Left colon (tissue), 2 donors: ENCODE measurements at regions not wholly inside any gene's neighbourhood (a gene's known extent, or its start where the extent isn't known, plus 50 kb on each side); places are given as distances from the start of the nearest gene placed in this dataset.
"Not testable (repeated sequence)": the region's sequence is repeated elsewhere in the genome, so short reads cannot be mapped to it uniquely, and the experiment has no call there.

Experiments
- ATAC-seq: fragments of 200-7000 bp; cut with Tn5 transposase; one replicate; pipeline ENCODE4 v1.9.1; 2020; ENCODE audit warnings: mild to moderate bottlenecking, moderate library complexity
- DNase-seq, 2 donors: peaks; one replicate each; pipeline ENCODE4 v3.0.0-alpha.2; 2020
- intact Hi-C, 2 donors: fragments of 100-400 bp; cut with DNase I in 1 of 2; cut with micrococcal nuclease in 1 of 2; formaldehyde crosslinking; loops; one replicate each; pipeline versions ENCODE4 v1.11.2 to v1.14.0; 2022; cut with DNase I, micrococcal nuclease
- donor health status: DM: no; HTN: no; CAD: no.
- donor health status: DM: yes; HTN: yes; CAD: no.

- no peak for ATAC-seq
- no peak for DNase-seq
- intact Hi-C loops, result no loop called here
Measured at GRCh38 chr5:108696951-108697715, 50.6 kb upstream of the FER start.

GRCh38 chr5:108696407-108696806 lies 51.3 kb upstream of the FER start:
- no peak for ATAC-seq
- intact Hi-C loops, result no loop called here
- DNase-seq, result no peak

- DNase-seq (no peak), ATAC-seq (peak; percentile 67)
- intact Hi-C loops, result no loop called here
Measured at GRCh38 chr5:108688485-108688884, 59.2 kb upstream of the FER start.

DNA sequence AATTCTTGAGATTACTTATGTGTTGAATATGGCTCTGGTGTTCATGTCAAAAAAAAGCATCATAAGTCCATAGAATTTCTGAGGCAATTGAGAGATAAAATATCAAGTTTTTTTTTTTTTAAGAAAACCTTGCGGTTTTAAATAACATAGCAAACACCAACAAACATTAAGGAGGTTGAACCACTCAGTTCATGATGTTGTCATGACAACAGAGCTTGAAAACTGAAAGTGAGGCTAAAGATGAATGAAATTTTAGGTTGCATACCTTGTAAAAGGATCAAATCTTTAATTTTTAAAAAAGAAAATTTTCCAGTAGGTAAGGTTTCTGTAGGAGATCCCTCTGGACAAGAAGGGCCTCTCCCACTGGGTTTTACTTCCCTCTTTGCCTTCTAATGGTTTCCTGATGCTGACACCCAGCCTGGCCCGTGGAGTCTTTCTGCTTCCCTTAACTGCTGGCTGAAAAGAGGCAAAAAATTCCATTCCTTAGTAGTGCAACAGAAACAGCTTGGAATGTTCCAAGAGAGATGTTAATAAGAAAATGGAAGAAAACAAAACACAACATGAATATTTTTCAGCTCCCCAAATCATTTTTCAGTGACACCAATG lies 60.0 kb upstream of the FER start:
- intact Hi-C loops, result no loop called here
- no peak for ATAC-seq
- no peak for DNase-seq

GRCh38 chr5:108686676-108687075 lies 61.0 kb upstream of the FER start:
- DNase-seq, result no peak
- no peak for ATAC-seq
- intact Hi-C loops, result no loop called here

DNA sequence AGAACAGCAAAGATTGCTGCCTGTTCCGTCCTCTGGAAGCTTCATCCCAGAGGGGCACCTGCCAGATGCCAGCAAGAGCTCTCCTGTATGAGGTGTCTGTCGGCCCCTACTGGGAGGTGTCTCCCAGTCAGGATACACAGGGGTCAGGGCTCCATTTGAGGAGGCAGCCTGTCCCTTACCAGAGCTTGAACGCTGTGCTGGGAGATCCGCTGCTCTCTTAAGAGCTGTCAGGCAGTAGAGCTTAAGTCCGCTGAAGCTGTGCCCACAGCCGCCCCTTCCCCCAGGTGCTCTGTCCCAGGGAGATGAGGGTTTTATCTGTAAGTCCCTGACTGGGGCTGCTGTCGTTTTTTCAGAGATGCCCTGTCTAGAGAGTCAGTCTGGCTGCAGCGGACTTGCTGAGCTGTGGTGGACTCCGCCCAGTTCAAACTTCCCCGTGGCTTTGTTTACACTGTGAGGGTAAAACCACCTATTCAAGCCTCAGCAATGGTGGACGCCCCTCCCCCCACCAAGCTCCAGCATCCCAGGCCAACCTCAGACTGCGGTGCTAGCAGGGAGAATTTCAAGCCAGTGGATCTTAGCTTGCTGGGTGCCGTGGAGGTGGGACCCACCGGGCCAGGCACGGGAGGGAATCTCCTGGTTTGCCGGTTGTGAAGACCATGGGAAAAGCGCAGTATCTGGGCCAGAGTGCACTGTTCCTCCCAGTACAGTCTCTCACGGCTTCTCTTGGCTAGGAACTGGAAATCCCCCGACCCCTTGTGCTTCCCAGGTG lies 62.1 kb upstream of the FER start:
- intact Hi-C loops, result not testable (repeated sequence)
- DNase-seq (peak; percentile 66 to 79), ATAC-seq (peak; percentile 87)

- intact Hi-C loops, result loop anchor here in 1 of 2 donors (5.0 kb wide), 1 partner anchor 796 kb away; no protein-coding TSS in a partner anchor
- DNase-seq, result peak in 1 of 2 donors; percentile 8
- peak; percentile 89 for ATAC-seq
Measured at GRCh38 chr5:108681079-108681921, 66.4 kb upstream of the FER start.

DNA sequence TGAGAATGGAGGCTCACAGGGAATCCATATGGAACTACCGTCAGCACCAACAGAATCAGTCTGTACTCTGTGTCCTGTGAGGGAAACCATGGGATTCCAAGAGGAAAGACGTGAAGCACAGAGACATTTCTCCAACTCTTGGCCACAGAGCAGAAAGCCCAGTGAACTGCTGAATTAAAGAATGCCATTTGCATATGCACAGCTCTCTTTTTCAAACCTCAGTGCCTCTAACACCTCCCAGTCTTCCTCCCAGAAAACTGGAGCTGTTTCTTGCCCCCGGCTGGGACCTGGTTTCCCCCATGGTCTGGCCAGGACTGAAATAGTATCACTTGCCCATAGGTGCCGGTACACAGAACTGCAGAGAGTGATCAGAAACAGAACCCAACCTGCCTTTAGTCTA lies 69.6 kb upstream of the FER start:
- intact Hi-C loops, result no loop called here
- DNase-seq (no peak), ATAC-seq (no peak)

- intact Hi-C loops, result no loop called here
- no peak for ATAC-seq
- DNase-seq, result no peak
Measured at GRCh38 chr5:108675736-108676135, 72.0 kb upstream of the FER start.

DNA sequence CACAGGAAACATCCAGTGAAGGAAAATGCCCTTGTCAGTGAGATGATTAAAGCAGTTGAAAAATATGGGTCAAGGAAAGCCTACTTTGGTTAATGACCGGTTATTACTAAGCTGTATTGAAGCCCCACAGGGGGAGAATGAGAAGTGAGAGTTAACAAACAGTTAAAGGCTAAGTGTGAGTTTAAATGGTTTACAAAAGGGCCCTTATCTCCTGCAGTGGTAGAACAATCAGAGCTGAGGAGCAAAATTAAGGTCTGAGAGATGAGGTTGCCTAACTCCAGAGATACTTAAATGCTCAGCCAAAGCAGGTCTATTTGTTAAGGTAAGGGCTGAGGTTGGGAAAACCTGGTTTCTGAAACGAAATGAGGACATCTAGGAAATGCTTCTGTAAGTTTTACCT lies 75.1 kb upstream of the FER start:
- intact Hi-C loops, result no loop called here
- no peak for DNase-seq
- no peak for ATAC-seq

DNA sequence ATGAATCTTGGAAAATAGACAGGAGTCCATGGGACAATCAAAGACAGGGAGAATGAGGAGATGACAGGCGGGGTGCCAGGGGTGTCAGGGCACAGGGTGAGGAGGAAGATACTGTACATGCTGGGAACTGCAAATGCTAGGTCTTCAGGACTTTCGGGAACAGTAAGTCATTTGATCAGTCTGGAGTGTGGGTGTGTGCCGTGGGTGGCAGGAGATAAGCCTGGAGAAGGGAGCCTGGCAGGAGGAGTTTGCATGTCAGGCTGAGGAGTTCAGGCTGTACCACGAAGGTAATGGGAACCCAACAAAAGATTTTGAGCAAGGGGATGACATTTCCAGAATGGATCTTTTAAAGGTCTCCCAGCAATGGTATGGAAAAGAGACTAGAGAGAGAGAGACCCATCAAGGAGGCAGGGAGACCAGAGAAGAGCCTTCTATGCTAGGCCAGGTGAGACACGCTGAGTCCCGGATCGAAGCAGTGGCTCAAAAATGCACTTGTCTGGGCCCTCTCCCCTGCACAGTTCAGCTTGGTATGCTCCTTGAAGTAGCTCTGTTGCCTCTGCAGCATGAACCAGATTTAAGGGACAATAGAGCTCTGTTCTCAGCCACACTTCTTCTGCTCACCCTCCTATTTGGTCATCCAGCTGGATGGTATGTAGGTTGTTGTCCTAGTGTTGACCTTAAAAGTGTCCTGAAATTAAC lies 77.0 kb upstream of the FER start:
- ATAC-seq (no peak), DNase-seq (no peak)
- intact Hi-C loops, result no loop called here

- intact Hi-C loops, result no loop called here
- ATAC-seq (no peak), DNase-seq (no peak)
Measured at GRCh38 chr5:108669462-108669861, 78.2 kb upstream of the FER start.

DNA sequence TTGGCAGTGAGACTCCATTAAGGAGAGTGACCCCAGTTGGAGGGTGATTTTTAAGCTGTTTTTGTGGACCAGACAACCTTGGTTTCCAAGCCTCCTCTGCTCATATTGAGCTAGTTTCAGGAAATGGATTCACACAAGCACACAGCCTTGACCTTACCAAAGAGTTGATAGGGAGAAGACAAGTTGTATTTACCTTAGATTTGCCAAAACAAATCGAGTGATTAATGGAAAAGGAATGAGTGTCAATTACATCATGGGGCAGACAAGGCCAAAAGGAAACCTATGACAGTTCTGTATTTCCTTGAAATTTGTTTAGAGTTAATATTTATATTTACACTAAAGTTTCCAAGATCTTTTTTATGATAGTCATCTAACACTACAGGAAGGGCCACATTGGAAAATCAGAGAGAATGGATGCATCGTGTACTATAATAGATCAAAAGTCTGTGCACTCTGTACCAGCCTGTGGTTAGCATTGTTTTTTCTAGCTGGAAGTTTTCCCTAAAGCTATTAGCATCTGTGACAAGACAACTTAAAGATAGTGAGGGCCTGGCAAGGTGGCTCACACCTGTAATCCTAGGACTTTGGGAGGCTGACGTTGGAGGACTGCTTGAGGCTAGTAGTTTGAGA lies 86.0 kb upstream of the FER start:
- intact Hi-C loops, result no loop called here
- ATAC-seq (no peak), DNase-seq (no peak)

- intact Hi-C loops, result no loop called here
- no peak for DNase-seq
- ATAC-seq, result no peak
Measured at GRCh38 chr5:108661024-108661423, 86.7 kb upstream of the FER start.

GRCh38 chr5:108660291-108660690 lies 87.4 kb upstream of the FER start:
- intact Hi-C loops, result no loop called here
- no peak for ATAC-seq

DNA sequence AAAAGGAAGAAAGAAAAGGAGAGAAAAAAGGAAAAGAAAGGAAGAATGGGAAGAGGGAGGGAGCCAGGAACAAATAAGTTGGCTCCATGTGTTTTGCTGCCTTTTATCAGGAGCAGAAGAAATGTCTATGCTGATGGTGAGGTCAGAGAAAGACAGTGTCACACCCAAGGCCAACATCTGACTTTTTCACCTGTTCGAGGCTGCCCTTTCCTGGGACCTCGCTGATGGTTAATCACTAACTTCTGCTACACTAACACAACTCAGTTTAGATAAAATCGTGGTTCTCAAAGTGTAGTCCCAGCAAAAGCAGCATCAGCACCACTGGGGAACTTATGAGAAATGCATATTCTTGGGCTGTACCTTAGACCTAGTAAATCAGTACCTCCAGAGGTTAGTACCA lies 88.2 kb upstream of the FER start:
- intact Hi-C loops, result no loop called here
- no peak for ATAC-seq
- DNase-seq, result no peak

More at GRCh38 chr5:108660291-108660690, 87.4 kb upstream of the FER start:
- no peak for DNase-seq

DNA sequence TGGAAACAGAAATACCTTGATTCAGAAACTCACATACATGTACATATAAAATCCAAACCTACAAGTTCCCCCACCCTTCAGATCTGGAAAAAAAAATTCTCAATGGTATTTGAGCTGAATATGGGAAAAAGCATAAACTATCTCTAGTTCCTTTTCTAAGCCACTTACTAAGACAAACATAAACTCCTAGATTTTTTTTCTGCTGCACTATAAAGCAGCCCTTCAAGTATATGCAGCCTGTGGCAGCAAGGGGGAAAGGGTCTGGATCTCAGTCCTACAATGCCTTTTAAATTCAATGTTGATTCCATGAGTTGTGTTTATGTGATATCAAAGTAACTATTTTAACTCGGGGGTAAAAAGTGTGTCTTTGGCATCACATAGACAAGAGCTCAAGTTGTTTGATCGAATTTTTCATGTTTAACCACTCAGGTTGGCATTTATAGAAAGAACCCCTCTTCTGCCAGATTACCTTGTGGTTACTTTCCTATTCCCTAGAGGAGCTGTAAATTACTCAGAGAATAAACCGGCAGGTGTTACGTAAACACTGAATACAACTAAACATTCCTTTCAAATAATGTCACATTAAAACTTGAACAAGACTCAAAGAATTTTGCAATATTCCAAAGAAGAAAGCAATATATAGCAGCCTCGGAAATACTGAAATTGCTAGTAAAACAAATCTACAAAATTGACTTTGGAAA lies 91.8 kb upstream of the FER start:
- intact Hi-C loops, result no loop called here
- no peak for DNase-seq
- ATAC-seq, result no peak

- no peak for ATAC-seq
- DNase-seq, result no peak
- intact Hi-C loops, result no loop called here
Measured at GRCh38 chr5:108654051-108654450, 93.6 kb upstream of the FER start.
